IMR-90 (cell line): ENCODE measurements at regions not wholly inside any gene's neighbourhood (a gene's known extent, or its start where the extent isn't known, plus 50 kb on each side); places are given as distances from the start of the nearest gene placed in this dataset.

Experiments
- ATAC-seq: fragments of 200-7000 bp; cut with Tn5 transposase; 2 replicates; pipeline ENCODE4 v1.9.1; 2020; ENCODE audit warnings: low read depth, mild to moderate bottlenecking, moderate library complexity
- BruUV-seq: library from RNA; stranded (reverse); fragments of 400-500 nt; replicated peaks from 2 replicates; lab custom pipeline; 2021; lab: Mats Ljungman, UMichigan
- CTCF ChIA-PET: fragments of 300-600 bp; formaldehyde crosslinking; extraction: SDS; loops from one replicate; lab custom pipeline; 2021; ENCODE audit warnings: antibody characterized with exemption; lab: Yijun Ruan, JAX
- POLR2A ChIA-PET: fragments of 300-600 bp; sonication (Branson Sonifier 250); formaldehyde crosslinking; loops from one replicate; lab custom pipeline; 2022; ENCODE audit warnings: antibody characterized with exemption; ENCODE audit not compliant: unreplicated experiment; lab: Charles Lee
- DNase-seq: peaks from one replicate; pipeline ENCODE4 v3.0.0; 2013
- H2AFZ ChIP-seq: replicated peaks from 2 replicates; pipeline ENCODE3; 2013; ENCODE audit warnings: low read length, mild to moderate bottlenecking; ENCODE audit not compliant: poor library complexity
- H2AK5ac ChIP-seq: 2 replicates; pipeline ENCODE4 v1.6.1; 2013; ENCODE audit warnings: low read depth, low read length, inconsistent platforms
- H2AK9ac ChIP-seq: replicated peaks from 2 replicates; pipeline ENCODE3; 2013; ENCODE audit warnings: mild to moderate bottlenecking, low read depth, low read length, moderate library complexity; ENCODE audit not compliant: poor library complexity
- H2BK120ac ChIP-seq: 2 replicates; pipeline ENCODE4 v1.6.1; 2013; ENCODE audit warnings: low read depth, low read length, inconsistent platforms
- H2BK15ac ChIP-seq: 3 replicates; pipeline ENCODE4 v1.6.1; 2013; ENCODE audit warnings: low read depth, low read length, inconsistent platforms
- H2BK20ac ChIP-seq: 2 replicates; pipeline ENCODE4 v1.6.1; 2013; ENCODE audit warnings: low read depth, mild to moderate bottlenecking, inconsistent platforms, low read length, moderate library complexity
- H2BK5ac ChIP-seq: 2 replicates; pipeline ENCODE4 v1.6.1; 2013; ENCODE audit warnings: mild to moderate bottlenecking, low read depth, low read length, inconsistent platforms; ENCODE audit not compliant: poor library complexity, severe bottlenecking
- H3K14ac ChIP-seq: replicated peaks from 2 replicates; pipeline ENCODE4 v1.6.1; 2013; ENCODE audit warnings: low read depth, low read length, inconsistent platforms
- H3K18ac ChIP-seq: 2 replicates; pipeline ENCODE4 v1.6.1; 2013; ENCODE audit warnings: low read depth, low read length, control low read depth
- H3K23ac ChIP-seq: 2 replicates; pipeline ENCODE4 v1.6.1; 2013; ENCODE audit warnings: low read depth, low read length, inconsistent platforms
- H3K27ac ChIP-seq: 2 replicates; pipeline ENCODE4 v1.5.1; 2013; ENCODE audit warnings: mild to moderate bottlenecking, control low read depth, low read length; ENCODE audit not compliant: insufficient read depth
- H3K27me3 ChIP-seq: 2 replicates; pipeline ENCODE4 v1.6.1; 2013; ENCODE audit warnings: low read length; ENCODE audit not compliant: control insufficient read depth, insufficient read depth
- H3K36me3 ChIP-seq: 2 replicates; pipeline ENCODE4 v1.6.1; 2013; ENCODE audit warnings: low read length, mixed read lengths; ENCODE audit not compliant: control insufficient read depth, insufficient read depth
- H3K4ac ChIP-seq: 2 replicates; pipeline ENCODE4 v1.6.1; 2013; ENCODE audit warnings: low read depth, low read length, inconsistent platforms
- H3K4me1 ChIP-seq: 2 replicates; pipeline ENCODE4 v1.6.1; 2013; ENCODE audit warnings: low read length, mixed read lengths; ENCODE audit not compliant: control insufficient read depth, insufficient read depth
- H3K4me2 ChIP-seq: 2 replicates; pipeline ENCODE4 v1.6.1; 2013; ENCODE audit warnings: low read depth, mild to moderate bottlenecking, control low read depth, low read length, moderate library complexity
- H3K4me3 ChIP-seq: 2 replicates; pipeline ENCODE4 v1.5.1; 2013; ENCODE audit warnings: low read depth, mild to moderate bottlenecking, control low read depth, low read length, moderate library complexity; ENCODE audit not compliant: insufficient read depth
- H3K56ac ChIP-seq: 2 replicates; pipeline ENCODE4 v1.6.1; 2013; ENCODE audit warnings: low read length, inconsistent platforms; ENCODE audit not compliant: insufficient read depth; ENCODE audit errors: extremely low read depth
- H3K79me1 ChIP-seq, 2 experiments: 2 replicates each; pipeline ENCODE4 v1.6.1; 2013; ENCODE audit warnings: low read length in 2 of 2, inconsistent platforms in 1 of 2, low read depth in 1 of 2
- H3K9ac ChIP-seq: 2 replicates; pipeline ENCODE4 v1.6.1; 2013; ENCODE audit warnings: low read depth, low read length, control low read depth
- H3K9me1 ChIP-seq: 2 replicates; pipeline ENCODE4 v1.6.1; 2013; ENCODE audit warnings: low read length, inconsistent platforms; ENCODE audit not compliant: insufficient read depth
- H3K9me3 ChIP-seq: 2 replicates; pipeline ENCODE4 v1.6.1; 2013; ENCODE audit warnings: low read length; ENCODE audit not compliant: control insufficient read depth, insufficient read depth
- H4K20me1 ChIP-seq: 2 replicates; pipeline ENCODE4 v1.6.1; 2013; ENCODE audit warnings: low read length, inconsistent platforms; ENCODE audit not compliant: insufficient read depth
- H4K5ac ChIP-seq: 2 replicates; pipeline ENCODE4 v1.6.1; 2013; ENCODE audit warnings: mild to moderate bottlenecking, low read depth, low read length, control low read depth
- H4K8ac ChIP-seq, 2 experiments: 2 replicates each; pipeline ENCODE4 v1.6.1; 2013; ENCODE audit warnings: low read depth in 2 of 2, low read length in 2 of 2, control low read depth in 1 of 2, inconsistent platforms in 1 of 2
- H4K91ac ChIP-seq: 2 replicates; pipeline ENCODE4 v1.6.1; 2013; ENCODE audit warnings: low read depth, low read length, inconsistent platforms; ENCODE audit not compliant: insufficient read depth
- FOS ChIP-seq: fragments of 150-350 bp; IDR thresholded peaks from 2 replicates; pipeline ENCODE4 v1.6.1; 2016; ENCODE audit warnings: low read depth, low read length
- MXI1 ChIP-seq: IDR thresholded peaks from 2 replicates; pipeline ENCODE4 v1.6.1; 2012; ENCODE audit warnings: low read depth, mild to moderate bottlenecking, low read length, moderate library complexity, borderline replicate concordance
- RAD21 ChIP-seq: IDR thresholded peaks from 2 replicates; pipeline ENCODE4 v1.6.1; 2012; ENCODE audit warnings: low read length, improper control_type of control experiment
- SMC3 ChIP-seq: fragments of 150-350 bp; IDR thresholded peaks from 2 replicates; pipeline ENCODE4 v1.6.1; 2016; ENCODE audit warnings: low read depth, mild to moderate bottlenecking, antibody characterized with exemption, low read length, moderate library complexity
- dilution Hi-C: fragments of 300-500 bp; cut with HindIII; formaldehyde crosslinking; loops from one replicate; pipeline ENCODE4 v1.14.3; 2018; ENCODE audit warnings: low sequenced_read_pairs; ENCODE audit not compliant: unreplicated experiment
- in situ Hi-C: fragments of 300-500 bp; cut with MboI; formaldehyde crosslinking; loops from 3 replicates; pipeline ENCODE4 v1.14.3; 2019; ENCODE audit warnings: low sequenced_read_pairs, inconsistent platforms, mixed read lengths
- intact Hi-C: fragments of 100-400 bp; cut with micrococcal nuclease; formaldehyde crosslinking; loops from 2 replicates; pipeline ENCODE4 v1.10.0; 2022
- TF ChIP-seq, protein P1 (sequence below): conservative IDR thresholded peaks from 2 replicates; pipeline ENCODE4 v1.5.1; 2012; ENCODE audit warnings: mild to moderate bottlenecking, low read depth, low read length, improper control_type of control experiment
- TF ChIP-seq, protein P2 (sequence below): fragments of 150-350 bp; IDR thresholded peaks from 2 replicates; pipeline ENCODE4 v1.6.1; 2017; ENCODE audit warnings: mild to moderate bottlenecking, antibody characterized with exemption, low read length, low read depth
- TF ChIP-seq, protein P3 (sequence below): fragments of 150-350 bp; IDR thresholded peaks from 2 replicates; pipeline ENCODE4 v1.6.1; 2016; ENCODE audit warnings: low read depth, mild to moderate bottlenecking, low read length, moderate library complexity, borderline replicate concordance

DNA sequence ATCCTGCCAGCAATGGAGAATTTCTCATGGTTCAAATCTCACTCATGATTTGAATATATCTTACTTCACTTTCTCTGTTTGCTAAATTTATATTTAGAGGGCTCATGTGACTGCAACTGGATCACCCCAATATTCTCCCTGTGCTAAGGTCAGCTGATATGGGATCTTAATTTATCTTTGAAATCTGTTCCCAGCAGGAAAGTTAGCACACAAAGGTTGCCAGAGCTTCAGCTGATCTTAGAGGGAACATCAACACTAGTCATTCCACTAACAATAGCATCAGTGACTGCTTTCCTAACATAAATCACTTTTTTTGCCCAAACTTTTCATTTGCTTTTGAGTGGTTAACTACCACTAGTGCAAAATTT is 1270.0 kb downstream of the ARAP2 start:
- TF ChIP-seq RAD21 (no peak), SMC3 (no peak), MXI1 (no peak), FOS (no peak)
- TF ChIP-seq, protein P1, sequence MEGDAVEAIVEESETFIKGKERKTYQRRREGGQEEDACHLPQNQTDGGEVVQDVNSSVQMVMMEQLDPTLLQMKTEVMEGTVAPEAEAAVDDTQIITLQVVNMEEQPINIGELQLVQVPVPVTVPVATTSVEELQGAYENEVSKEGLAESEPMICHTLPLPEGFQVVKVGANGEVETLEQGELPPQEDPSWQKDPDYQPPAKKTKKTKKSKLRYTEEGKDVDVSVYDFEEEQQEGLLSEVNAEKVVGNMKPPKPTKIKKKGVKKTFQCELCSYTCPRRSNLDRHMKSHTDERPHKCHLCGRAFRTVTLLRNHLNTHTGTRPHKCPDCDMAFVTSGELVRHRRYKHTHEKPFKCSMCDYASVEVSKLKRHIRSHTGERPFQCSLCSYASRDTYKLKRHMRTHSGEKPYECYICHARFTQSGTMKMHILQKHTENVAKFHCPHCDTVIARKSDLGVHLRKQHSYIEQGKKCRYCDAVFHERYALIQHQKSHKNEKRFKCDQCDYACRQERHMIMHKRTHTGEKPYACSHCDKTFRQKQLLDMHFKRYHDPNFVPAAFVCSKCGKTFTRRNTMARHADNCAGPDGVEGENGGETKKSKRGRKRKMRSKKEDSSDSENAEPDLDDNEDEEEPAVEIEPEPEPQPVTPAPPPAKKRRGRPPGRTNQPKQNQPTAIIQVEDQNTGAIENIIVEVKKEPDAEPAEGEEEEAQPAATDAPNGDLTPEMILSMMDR = no peak
- TF ChIP-seq, protein P2, sequence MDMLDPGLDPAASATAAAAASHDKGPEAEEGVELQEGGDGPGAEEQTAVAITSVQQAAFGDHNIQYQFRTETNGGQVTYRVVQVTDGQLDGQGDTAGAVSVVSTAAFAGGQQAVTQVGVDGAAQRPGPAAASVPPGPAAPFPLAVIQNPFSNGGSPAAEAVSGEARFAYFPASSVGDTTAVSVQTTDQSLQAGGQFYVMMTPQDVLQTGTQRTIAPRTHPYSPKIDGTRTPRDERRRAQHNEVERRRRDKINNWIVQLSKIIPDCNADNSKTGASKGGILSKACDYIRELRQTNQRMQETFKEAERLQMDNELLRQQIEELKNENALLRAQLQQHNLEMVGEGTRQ = no peak
- TF ChIP-seq, protein P3, sequence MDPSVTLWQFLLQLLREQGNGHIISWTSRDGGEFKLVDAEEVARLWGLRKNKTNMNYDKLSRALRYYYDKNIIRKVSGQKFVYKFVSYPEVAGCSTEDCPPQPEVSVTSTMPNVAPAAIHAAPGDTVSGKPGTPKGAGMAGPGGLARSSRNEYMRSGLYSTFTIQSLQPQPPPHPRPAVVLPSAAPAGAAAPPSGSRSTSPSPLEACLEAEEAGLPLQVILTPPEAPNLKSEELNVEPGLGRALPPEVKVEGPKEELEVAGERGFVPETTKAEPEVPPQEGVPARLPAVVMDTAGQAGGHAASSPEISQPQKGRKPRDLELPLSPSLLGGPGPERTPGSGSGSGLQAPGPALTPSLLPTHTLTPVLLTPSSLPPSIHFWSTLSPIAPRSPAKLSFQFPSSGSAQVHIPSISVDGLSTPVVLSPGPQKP = no peak

More for the DNA sequence above, 1270.0 kb downstream of the ARAP2 start:
- H3K14ac ChIP-seq = no peak overlapping the region
- no peak overlapping the region for H2AK9ac ChIP-seq
- H3K4ac ChIP-seq = no peak overlapping the region
- ChIA-PET POLR2A (no interaction called here), CTCF (no interaction called here)
- H3K36me3 ChIP-seq = no peaks in the 10 kb centered on the region
- no peak overlapping the region for H4K91ac ChIP-seq
- no peak overlapping the region for H3K9ac ChIP-seq
- intact Hi-C loops = no loop called here
- H2BK120ac ChIP-seq = no peak overlapping the region
- no peak overlapping the region for H3K18ac ChIP-seq
- H3K56ac ChIP-seq = no peak overlapping the region
- H2BK15ac ChIP-seq = no peak overlapping the region
- H4K8ac ChIP-seq = no peak overlapping the region
- BruUV-seq = no TSS peak
- H3K9me3 ChIP-seq = 0 out of 2 replicates have a peak, but pooled peaks cover 2% of the 10 kb centered on the region
- H3K4me2 ChIP-seq = no peak overlapping the region
- H3K23ac ChIP-seq = no peak overlapping the region
- H2BK5ac ChIP-seq = no peak overlapping the region
- H3K27me3 ChIP-seq = no peaks in the 10 kb centered on the region
- H3K4me1 ChIP-seq = no peaks in the 10 kb centered on the region
- H3K9me1 ChIP-seq = no peaks in the 10 kb centered on the region
- no peak overlapping the region for H2BK20ac ChIP-seq
- no peak overlapping the region for H2AFZ ChIP-seq
- H3K27ac ChIP-seq = no peak overlapping the region
- H2AK5ac ChIP-seq = no peak overlapping the region
- H3K79me1 ChIP-seq = no peaks in the 10 kb centered on the region
- H4K5ac ChIP-seq = no peak overlapping the region
- in situ Hi-C loops = no loop called here
- dilution Hi-C loops = no loop called here
- no peak for ATAC-seq
- no peak for DNase-seq
- no peaks in the 10 kb centered on the region for H4K20me1 ChIP-seq
- no peak overlapping the region for H3K4me3 ChIP-seq
